OCI-LY7 (cell line): ENCODE measurements at regions not wholly inside any gene's neighbourhood (a gene's known extent, or its start where the extent isn't known, plus 50 kb on each side); places are given as distances from the start of the nearest gene placed in this dataset.

Experiments
- BruUV-seq: library from RNA; stranded (reverse); fragments of 400-500 nt; replicated peaks from 2 replicates; lab custom pipeline; 2021; lab: Mats Ljungman, UMichigan
- CTCF ChIA-PET: fragments of 300-600 bp; sonication (Branson Sonifier 250); formaldehyde crosslinking; loops from one replicate; lab custom pipeline; 2022; ENCODE audit warnings: antibody characterized with exemption; ENCODE audit not compliant: unreplicated experiment; lab: Charles Lee
- POLR2A ChIA-PET: fragments of 300-600 bp; sonication (Branson Sonifier 250); formaldehyde crosslinking; loops from one replicate; lab custom pipeline; 2022; ENCODE audit warnings: antibody characterized with exemption; lab: Charles Lee
- DNase-seq: peaks from one replicate; pipeline ENCODE4 v3.0.0-alpha.2; 2015; ENCODE audit warnings: low spot score
- H2AFZ ChIP-seq: fragments of 200-600 bp; sonication (generic), shearing (Covaris generic); 2 replicates; pipeline ENCODE4 v1.6.1; 2014; ENCODE audit warnings: mild to moderate bottlenecking, antibody characterized with exemption, low read length, moderate library complexity
- H3K27ac ChIP-seq: fragments of 200-600 bp; sonication (generic); 2 replicates; pipeline ENCODE4 v1.5.1; 2014; ENCODE audit warnings: mixed run types, low read depth, mild to moderate bottlenecking, moderate library complexity, low read length, inconsistent platforms; ENCODE audit not compliant: poor library complexity, severe bottlenecking
- H3K36me3 ChIP-seq: fragments of 200-600 bp; sonication (generic); 2 replicates; pipeline ENCODE4 v1.6.1; 2014; ENCODE audit warnings: mild to moderate bottlenecking, antibody characterized with exemption, low read length, moderate library complexity, mixed read lengths; ENCODE audit not compliant: insufficient read depth
- H3K4me1 ChIP-seq: fragments of 200-600 bp; sonication (generic); 2 replicates; pipeline ENCODE4 v1.5.1; 2014; ENCODE audit warnings: mild to moderate bottlenecking, low read length; ENCODE audit not compliant: insufficient read depth, poor library complexity, severe bottlenecking
- H3K4me2 ChIP-seq: fragments of 200-600 bp; sonication (generic); 2 replicates; pipeline ENCODE4 v1.6.1; 2014; ENCODE audit warnings: mild to moderate bottlenecking, low read length
- H3K4me3 ChIP-seq: fragments of 200-600 bp; sonication (generic); 2 replicates; pipeline ENCODE4 v1.5.1; 2014; ENCODE audit warnings: mild to moderate bottlenecking, low read depth, low read length; ENCODE audit not compliant: poor library complexity, severe bottlenecking
- H3K79me2 ChIP-seq: fragments of 200-600 bp; sonication (generic); 2 replicates; pipeline ENCODE4 v1.6.1; 2016; ENCODE audit warnings: low read depth, mild to moderate bottlenecking, low read length, moderate library complexity, mixed read lengths; ENCODE audit not compliant: insufficient read depth
- H3K9me2 ChIP-seq: fragments of 200-600 bp; sonication (generic); 2 replicates; pipeline ENCODE4 v1.6.1; 2016; ENCODE audit warnings: mild to moderate bottlenecking, low read length, mixed read lengths; ENCODE audit not compliant: insufficient read depth
- H3K9me3 ChIP-seq: fragments of 200-600 bp; sonication (generic); 2 replicates; pipeline ENCODE4 v1.6.1; 2014; ENCODE audit warnings: mild to moderate bottlenecking, mixed run types, low read length, mixed read lengths
- H4K20me1 ChIP-seq: fragments of 200-600 bp; sonication (generic); 2 replicates; pipeline ENCODE4 v1.6.1; 2014; ENCODE audit warnings: mild to moderate bottlenecking, antibody characterized with exemption, low read length, moderate library complexity, mixed read lengths; ENCODE audit not compliant: insufficient read depth
- EZH2phosphoT487 ChIP-seq: fragments of 200-600 bp; sonication (generic); IDR thresholded peaks from 2 replicates; pipeline ENCODE4 v1.6.1; 2018; ENCODE audit warnings: low read depth, borderline replicate concordance, mild to moderate bottlenecking, mixed run types, antibody characterized with exemption, low read length, moderate library complexity, mixed read lengths
- intact Hi-C: fragments of 100-400 bp; cut with micrococcal nuclease; formaldehyde crosslinking; loops from one replicate; pipeline ENCODE4 v1.10.0; 2022; ENCODE audit not compliant: unreplicated experiment
- TF ChIP-seq, protein P1 (sequence below): fragments of 200-600 bp; sonication (generic); conservative IDR thresholded peaks from 2 replicates; pipeline ENCODE4 v1.5.1; 2014; ENCODE audit warnings: mild to moderate bottlenecking, antibody characterized with exemption, low read length, moderate library complexity, mixed read lengths

- BruUV-seq: no TSS peak
- TF ChIP-seq, protein P1, sequence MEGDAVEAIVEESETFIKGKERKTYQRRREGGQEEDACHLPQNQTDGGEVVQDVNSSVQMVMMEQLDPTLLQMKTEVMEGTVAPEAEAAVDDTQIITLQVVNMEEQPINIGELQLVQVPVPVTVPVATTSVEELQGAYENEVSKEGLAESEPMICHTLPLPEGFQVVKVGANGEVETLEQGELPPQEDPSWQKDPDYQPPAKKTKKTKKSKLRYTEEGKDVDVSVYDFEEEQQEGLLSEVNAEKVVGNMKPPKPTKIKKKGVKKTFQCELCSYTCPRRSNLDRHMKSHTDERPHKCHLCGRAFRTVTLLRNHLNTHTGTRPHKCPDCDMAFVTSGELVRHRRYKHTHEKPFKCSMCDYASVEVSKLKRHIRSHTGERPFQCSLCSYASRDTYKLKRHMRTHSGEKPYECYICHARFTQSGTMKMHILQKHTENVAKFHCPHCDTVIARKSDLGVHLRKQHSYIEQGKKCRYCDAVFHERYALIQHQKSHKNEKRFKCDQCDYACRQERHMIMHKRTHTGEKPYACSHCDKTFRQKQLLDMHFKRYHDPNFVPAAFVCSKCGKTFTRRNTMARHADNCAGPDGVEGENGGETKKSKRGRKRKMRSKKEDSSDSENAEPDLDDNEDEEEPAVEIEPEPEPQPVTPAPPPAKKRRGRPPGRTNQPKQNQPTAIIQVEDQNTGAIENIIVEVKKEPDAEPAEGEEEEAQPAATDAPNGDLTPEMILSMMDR: no peak
- TF ChIP-seq EZH2phosphoT487: no peak
- Histone ChIP-seq H4K20me1 (no peaks in the 10 kb centered on the region), H3K4me1 (no peaks in the 10 kb centered on the region), H3K9me3 (no peaks in the 10 kb centered on the region), H3K4me3 (no peak overlapping the region), H3K36me3 (no peaks in the 10 kb centered on the region), H3K27ac (no peak overlapping the region), H3K9me2 (no peaks in the 10 kb centered on the region), H2AFZ (no peak overlapping the region), H3K79me2 (no peaks in the 10 kb centered on the region), H3K4me2 (no peak overlapping the region)
- DNase-seq: no peak
- POLR2A ChIA-PET: interaction anchor here (0.8 to 1.2 kb wide), 3 partner anchors 20 to 85 kb away, joined by 3 to 7 read pairs (median 4); no protein-coding TSS in a partner anchor
- intact Hi-C loops: no loop called here
- CTCF ChIA-PET: no interaction called here
Measured at GRCh38 chr5:143624465-143624864, 187.5 kb upstream of the HMHB1 start.

GRCh38 chr5:143619040-143619439 is 192.9 kb upstream of the HMHB1 start:
- Histone ChIP-seq H3K4me3 (no peak overlapping the region), H3K9me2 (no peaks in the 10 kb centered on the region), H3K4me1 (no peaks in the 10 kb centered on the region), H4K20me1 (no peaks in the 10 kb centered on the region), H3K79me2 (no peaks in the 10 kb centered on the region), H3K9me3 (no peaks in the 10 kb centered on the region), H3K4me2 (no peak overlapping the region), H2AFZ (no peak overlapping the region), H3K36me3 (no peaks in the 10 kb centered on the region), H3K27ac (no peak overlapping the region)
- ChIA-PET POLR2A (interaction anchor here (0.6 to 2.2 kb wide), 5 partner anchors 11 to 208 kb away, joined by 3 to 16 read pairs (median 7); no protein-coding TSS in a partner anchor), CTCF (no interaction called here)
- no TSS peak for BruUV-seq
- no peak for DNase-seq
- TF ChIP-seq EZH2phosphoT487: no peak
- TF ChIP-seq, protein P1: no peak
- intact Hi-C loops: no loop called here

DNA sequence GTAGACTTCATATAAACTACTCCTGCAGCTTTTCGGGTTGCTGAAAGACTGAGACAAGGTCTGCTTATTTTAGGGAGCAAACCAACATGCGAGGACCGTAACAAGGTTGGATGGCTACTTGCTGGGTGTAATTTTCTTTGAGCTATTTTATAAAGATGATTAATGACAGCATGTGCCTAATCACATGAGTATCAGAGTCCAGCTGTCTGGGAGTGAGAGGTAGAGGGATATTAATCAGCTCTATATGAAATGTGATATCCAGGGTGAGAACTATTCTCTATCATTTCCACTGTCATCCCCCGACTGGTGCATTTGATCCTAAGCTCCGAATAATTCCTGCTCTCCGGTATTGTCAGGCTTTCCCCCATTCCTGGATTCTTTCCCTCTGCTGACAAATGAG is 193.8 kb upstream of the HMHB1 start:
- Histone ChIP-seq H3K4me3 (no peak overlapping the region), H2AFZ (no peak overlapping the region), H3K4me1 (no peaks in the 10 kb centered on the region), H3K9me3 (no peaks in the 10 kb centered on the region), H3K79me2 (no peaks in the 10 kb centered on the region), H3K9me2 (no peaks in the 10 kb centered on the region), H4K20me1 (no peaks in the 10 kb centered on the region), H3K36me3 (no peaks in the 10 kb centered on the region), H3K27ac (no peak overlapping the region), H3K4me2 (no peak overlapping the region)
- POLR2A ChIA-PET: interaction anchor here (0.6 to 2.2 kb wide), 8 partner anchors 12 to 1318 kb away, joined by 3 to 16 read pairs (median 4); no protein-coding TSS in a partner anchor
- CTCF ChIA-PET: interaction anchor here (1.1 kb wide), 1 partner anchor 19 kb away, joined by 3 read pairs; no protein-coding TSS in a partner anchor
- intact Hi-C loops: no loop called here
- TF ChIP-seq EZH2phosphoT487: no peak
- TF ChIP-seq, protein P1: no peak
- no peak for DNase-seq
- BruUV-seq: no TSS peak
